IMR-90 (cell line): ENCODE measurements at regions not wholly inside any gene's neighbourhood (a gene's known extent, or its start where the extent isn't known, plus 50 kb on each side); places are given as distances from the start of the nearest gene placed in this dataset.

ENCODE experiments used
- ATAC-seq: fragments of 200-7000 bp; cut with Tn5 transposase; 2 replicates; pipeline ENCODE4 v1.9.1; 2020; ENCODE audit warnings: low read depth, mild to moderate bottlenecking, moderate library complexity
- BruUV-seq: library from RNA; stranded (reverse); fragments of 400-500 nt; replicated peaks from 2 replicates; lab custom pipeline; 2021; lab: Mats Ljungman, UMichigan
- CTCF ChIA-PET: fragments of 300-600 bp; formaldehyde crosslinking; extraction: SDS; loops from one replicate; lab custom pipeline; 2021; ENCODE audit warnings: antibody characterized with exemption; lab: Yijun Ruan, JAX
- POLR2A ChIA-PET: fragments of 300-600 bp; sonication (Branson Sonifier 250); formaldehyde crosslinking; loops from one replicate; lab custom pipeline; 2022; ENCODE audit warnings: antibody characterized with exemption; ENCODE audit not compliant: unreplicated experiment; lab: Charles Lee
- DNase-seq: peaks from one replicate; pipeline ENCODE4 v3.0.0; 2013
- H2AFZ ChIP-seq: replicated peaks from 2 replicates; pipeline ENCODE3; 2013; ENCODE audit warnings: low read length, mild to moderate bottlenecking; ENCODE audit not compliant: poor library complexity
- H2AK5ac ChIP-seq: 2 replicates; pipeline ENCODE4 v1.6.1; 2013; ENCODE audit warnings: low read depth, low read length, inconsistent platforms
- H2AK9ac ChIP-seq: replicated peaks from 2 replicates; pipeline ENCODE3; 2013; ENCODE audit warnings: mild to moderate bottlenecking, low read depth, low read length, moderate library complexity; ENCODE audit not compliant: poor library complexity
- H2BK120ac ChIP-seq: 2 replicates; pipeline ENCODE4 v1.6.1; 2013; ENCODE audit warnings: low read depth, low read length, inconsistent platforms
- H2BK15ac ChIP-seq: 3 replicates; pipeline ENCODE4 v1.6.1; 2013; ENCODE audit warnings: low read depth, low read length, inconsistent platforms
- H2BK20ac ChIP-seq: 2 replicates; pipeline ENCODE4 v1.6.1; 2013; ENCODE audit warnings: low read depth, mild to moderate bottlenecking, inconsistent platforms, low read length, moderate library complexity
- H2BK5ac ChIP-seq: 2 replicates; pipeline ENCODE4 v1.6.1; 2013; ENCODE audit warnings: mild to moderate bottlenecking, low read depth, low read length, inconsistent platforms; ENCODE audit not compliant: poor library complexity, severe bottlenecking
- H3K14ac ChIP-seq: replicated peaks from 2 replicates; pipeline ENCODE4 v1.6.1; 2013; ENCODE audit warnings: low read depth, low read length, inconsistent platforms
- H3K18ac ChIP-seq: 2 replicates; pipeline ENCODE4 v1.6.1; 2013; ENCODE audit warnings: low read depth, low read length, control low read depth
- H3K23ac ChIP-seq: 2 replicates; pipeline ENCODE4 v1.6.1; 2013; ENCODE audit warnings: low read depth, low read length, inconsistent platforms
- H3K27ac ChIP-seq: 2 replicates; pipeline ENCODE4 v1.5.1; 2013; ENCODE audit warnings: mild to moderate bottlenecking, control low read depth, low read length; ENCODE audit not compliant: insufficient read depth
- H3K27me3 ChIP-seq: 2 replicates; pipeline ENCODE4 v1.6.1; 2013; ENCODE audit warnings: low read length; ENCODE audit not compliant: control insufficient read depth, insufficient read depth
- H3K36me3 ChIP-seq: 2 replicates; pipeline ENCODE4 v1.6.1; 2013; ENCODE audit warnings: low read length, mixed read lengths; ENCODE audit not compliant: control insufficient read depth, insufficient read depth
- H3K4ac ChIP-seq: 2 replicates; pipeline ENCODE4 v1.6.1; 2013; ENCODE audit warnings: low read depth, low read length, inconsistent platforms
- H3K4me1 ChIP-seq: 2 replicates; pipeline ENCODE4 v1.6.1; 2013; ENCODE audit warnings: low read length, mixed read lengths; ENCODE audit not compliant: control insufficient read depth, insufficient read depth
- H3K4me2 ChIP-seq: 2 replicates; pipeline ENCODE4 v1.6.1; 2013; ENCODE audit warnings: low read depth, mild to moderate bottlenecking, control low read depth, low read length, moderate library complexity
- H3K4me3 ChIP-seq: 2 replicates; pipeline ENCODE4 v1.5.1; 2013; ENCODE audit warnings: low read depth, mild to moderate bottlenecking, control low read depth, low read length, moderate library complexity; ENCODE audit not compliant: insufficient read depth
- H3K56ac ChIP-seq: 2 replicates; pipeline ENCODE4 v1.6.1; 2013; ENCODE audit warnings: low read length, inconsistent platforms; ENCODE audit not compliant: insufficient read depth; ENCODE audit errors: extremely low read depth
- H3K79me1 ChIP-seq, 2 experiments: 2 replicates each; pipeline ENCODE4 v1.6.1; 2013; ENCODE audit warnings: low read length in 2 of 2, inconsistent platforms in 1 of 2, low read depth in 1 of 2
- H3K9ac ChIP-seq: 2 replicates; pipeline ENCODE4 v1.6.1; 2013; ENCODE audit warnings: low read depth, low read length, control low read depth
- H3K9me1 ChIP-seq: 2 replicates; pipeline ENCODE4 v1.6.1; 2013; ENCODE audit warnings: low read length, inconsistent platforms; ENCODE audit not compliant: insufficient read depth
- H3K9me3 ChIP-seq: 2 replicates; pipeline ENCODE4 v1.6.1; 2013; ENCODE audit warnings: low read length; ENCODE audit not compliant: control insufficient read depth, insufficient read depth
- H4K20me1 ChIP-seq: 2 replicates; pipeline ENCODE4 v1.6.1; 2013; ENCODE audit warnings: low read length, inconsistent platforms; ENCODE audit not compliant: insufficient read depth
- H4K5ac ChIP-seq: 2 replicates; pipeline ENCODE4 v1.6.1; 2013; ENCODE audit warnings: mild to moderate bottlenecking, low read depth, low read length, control low read depth
- H4K8ac ChIP-seq, 2 experiments: 2 replicates each; pipeline ENCODE4 v1.6.1; 2013; ENCODE audit warnings: low read depth in 2 of 2, low read length in 2 of 2, control low read depth in 1 of 2, inconsistent platforms in 1 of 2
- H4K91ac ChIP-seq: 2 replicates; pipeline ENCODE4 v1.6.1; 2013; ENCODE audit warnings: low read depth, low read length, inconsistent platforms; ENCODE audit not compliant: insufficient read depth
- BHLHE40 ChIP-seq: fragments of 150-350 bp; IDR thresholded peaks from 2 replicates; pipeline ENCODE4 v1.6.1; 2016; ENCODE audit warnings: mild to moderate bottlenecking, low read depth, low read length
- CEBPB ChIP-seq: IDR thresholded peaks from 2 replicates; pipeline ENCODE4 v1.6.1; 2012; ENCODE audit warnings: low read depth, low read length, improper control_type of control experiment
- CHD1 ChIP-seq: IDR thresholded peaks from 2 replicates; pipeline ENCODE4 v1.6.1; 2012; ENCODE audit warnings: low read depth, low read length, improper control_type of control experiment
- ELK1 ChIP-seq: fragments of 150-350 bp; IDR thresholded peaks from 2 replicates; pipeline ENCODE4 v1.6.1; 2016; ENCODE audit warnings: low read depth, mild to moderate bottlenecking, low read length, moderate library complexity, borderline replicate concordance
- FOS ChIP-seq: fragments of 150-350 bp; IDR thresholded peaks from 2 replicates; pipeline ENCODE4 v1.6.1; 2016; ENCODE audit warnings: low read depth, low read length
- MAFK ChIP-seq: IDR thresholded peaks from 2 replicates; pipeline ENCODE4 v1.6.1; 2012; ENCODE audit warnings: low read depth, low read length, improper control_type of control experiment
- MAZ ChIP-seq: IDR thresholded peaks from 2 replicates; pipeline ENCODE4 v1.6.1; 2012; ENCODE audit warnings: low read depth, mild to moderate bottlenecking, low read length, improper control_type of control experiment, moderate library complexity, borderline replicate concordance
- MXI1 ChIP-seq: IDR thresholded peaks from 2 replicates; pipeline ENCODE4 v1.6.1; 2012; ENCODE audit warnings: low read depth, mild to moderate bottlenecking, low read length, moderate library complexity, borderline replicate concordance
- NFE2L2 ChIP-seq: fragments of 150-350 bp; IDR thresholded peaks from 2 replicates; pipeline ENCODE4 v1.6.1; 2016; ENCODE audit warnings: low read depth, mild to moderate bottlenecking, low read length
- POLR2A ChIP-seq: IDR thresholded peaks from 2 replicates; pipeline ENCODE4 v1.6.1; 2012; ENCODE audit warnings: mild to moderate bottlenecking, low read depth, low read length
- RAD21 ChIP-seq: IDR thresholded peaks from 2 replicates; pipeline ENCODE4 v1.6.1; 2012; ENCODE audit warnings: low read length, improper control_type of control experiment
- RCOR1 ChIP-seq: IDR thresholded peaks from 2 replicates; pipeline ENCODE4 v1.6.1; 2012; ENCODE audit warnings: mild to moderate bottlenecking, low read length, improper control_type of control experiment; ENCODE audit not compliant: insufficient replicate concordance
- RFX5 ChIP-seq: IDR thresholded peaks from 2 replicates; pipeline ENCODE4 v1.8.0; 2012; ENCODE audit warnings: low read depth, mild to moderate bottlenecking, low read length, moderate library complexity
- SMC3 ChIP-seq: fragments of 150-350 bp; IDR thresholded peaks from 2 replicates; pipeline ENCODE4 v1.6.1; 2016; ENCODE audit warnings: low read depth, mild to moderate bottlenecking, antibody characterized with exemption, low read length, moderate library complexity
- USF2 ChIP-seq: fragments of 150-350 bp; IDR thresholded peaks from 2 replicates; pipeline ENCODE4 v1.6.1; 2017; ENCODE audit warnings: mild to moderate bottlenecking, antibody characterized with exemption, low read length, low read depth
- WGBS, 2 experiments: methylation state at CpG; one replicate each; pipeline versions ENCODE4 v1.1.5 to v1.1.7; 2013; ENCODE audit warnings: missing lambda C conversion rate in 2 of 2; ENCODE audit not compliant: insufficient read length in 1 of 2; ENCODE audit errors: extremely low coverage in 2 of 2; 5-methylcytosine and 5-hydroxymethylcytosine counted together
- dilution Hi-C: fragments of 300-500 bp; cut with HindIII; formaldehyde crosslinking; loops from one replicate; pipeline ENCODE4 v1.14.3; 2018; ENCODE audit warnings: low sequenced_read_pairs; ENCODE audit not compliant: unreplicated experiment
- in situ Hi-C: fragments of 300-500 bp; cut with MboI; formaldehyde crosslinking; loops from 3 replicates; pipeline ENCODE4 v1.14.3; 2019; ENCODE audit warnings: low sequenced_read_pairs, inconsistent platforms, mixed read lengths
- intact Hi-C: fragments of 100-400 bp; cut with micrococcal nuclease; formaldehyde crosslinking; loops from 2 replicates; pipeline ENCODE4 v1.10.0; 2022
- TF ChIP-seq, protein P1 (sequence below): conservative IDR thresholded peaks from 2 replicates; pipeline ENCODE4 v1.5.1; 2012; ENCODE audit warnings: mild to moderate bottlenecking, low read depth, low read length, improper control_type of control experiment

DNA sequence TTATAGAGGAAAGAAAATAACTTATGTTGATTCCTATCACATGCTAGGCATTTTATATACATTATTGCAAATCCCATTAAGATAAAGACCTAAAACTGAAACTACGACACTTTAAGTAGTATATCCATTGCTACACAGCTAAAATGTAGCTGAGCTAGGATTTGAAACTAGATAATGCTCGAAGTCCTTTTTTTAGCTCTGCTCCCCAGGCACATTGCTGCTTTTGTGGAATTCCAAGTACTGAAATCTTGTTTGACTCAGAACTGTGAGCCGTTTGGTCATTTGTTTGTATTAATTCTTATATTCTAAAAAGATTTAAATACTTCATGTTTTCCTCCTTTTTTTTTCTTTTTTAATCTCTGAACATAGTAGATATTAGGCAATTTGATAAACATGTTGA is 644.8 kb downstream of the HACE1 start:
- H4K91ac ChIP-seq = no peak overlapping the region
- no peak for DNase-seq
- H2BK120ac ChIP-seq = no peak overlapping the region
- no peaks in the 10 kb centered on the region for H3K9me1 ChIP-seq
- no peaks in the 10 kb centered on the region for H3K27me3 ChIP-seq
- no peak overlapping the region for H4K5ac ChIP-seq
- H3K4me1 ChIP-seq = no peaks in the 10 kb centered on the region
- ATAC-seq = no peak
- H3K4ac ChIP-seq = no peak overlapping the region
- no peak overlapping the region for H3K4me2 ChIP-seq
- ChIA-PET CTCF (no interaction called here), POLR2A (no interaction called here)
- dilution Hi-C loops = no loop called here
- H2BK5ac ChIP-seq = no peak overlapping the region
- no peak overlapping the region for H3K18ac ChIP-seq
- no peak overlapping the region for H3K56ac ChIP-seq
- H3K36me3 ChIP-seq = no peaks in the 10 kb centered on the region
- no peak overlapping the region for H2AK9ac ChIP-seq
- H2BK15ac ChIP-seq = no peak overlapping the region
- no peaks in the 10 kb centered on the region; the same call in 1 of the 2 replicates for H3K9me3 ChIP-seq
- intact Hi-C loops = no loop called here
- H4K8ac ChIP-seq = no peak overlapping the region
- TF ChIP-seq, protein P1, sequence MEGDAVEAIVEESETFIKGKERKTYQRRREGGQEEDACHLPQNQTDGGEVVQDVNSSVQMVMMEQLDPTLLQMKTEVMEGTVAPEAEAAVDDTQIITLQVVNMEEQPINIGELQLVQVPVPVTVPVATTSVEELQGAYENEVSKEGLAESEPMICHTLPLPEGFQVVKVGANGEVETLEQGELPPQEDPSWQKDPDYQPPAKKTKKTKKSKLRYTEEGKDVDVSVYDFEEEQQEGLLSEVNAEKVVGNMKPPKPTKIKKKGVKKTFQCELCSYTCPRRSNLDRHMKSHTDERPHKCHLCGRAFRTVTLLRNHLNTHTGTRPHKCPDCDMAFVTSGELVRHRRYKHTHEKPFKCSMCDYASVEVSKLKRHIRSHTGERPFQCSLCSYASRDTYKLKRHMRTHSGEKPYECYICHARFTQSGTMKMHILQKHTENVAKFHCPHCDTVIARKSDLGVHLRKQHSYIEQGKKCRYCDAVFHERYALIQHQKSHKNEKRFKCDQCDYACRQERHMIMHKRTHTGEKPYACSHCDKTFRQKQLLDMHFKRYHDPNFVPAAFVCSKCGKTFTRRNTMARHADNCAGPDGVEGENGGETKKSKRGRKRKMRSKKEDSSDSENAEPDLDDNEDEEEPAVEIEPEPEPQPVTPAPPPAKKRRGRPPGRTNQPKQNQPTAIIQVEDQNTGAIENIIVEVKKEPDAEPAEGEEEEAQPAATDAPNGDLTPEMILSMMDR = no peak
- no peak for TF ChIP-seq RFX5
- no peak for TF ChIP-seq BHLHE40
- no peak for TF ChIP-seq USF2
- no peak for TF ChIP-seq MAZ
- no peak for TF ChIP-seq FOS
- TF ChIP-seq SMC3 = no peak
- TF ChIP-seq MAFK = no peak
- TF ChIP-seq MXI1 = no peak
- TF ChIP-seq NFE2L2 = no peak
- no peak for TF ChIP-seq ELK1
- TF ChIP-seq POLR2A = no peak
- TF ChIP-seq RAD21 = no peak
- no peak for TF ChIP-seq CEBPB
- TF ChIP-seq RCOR1 = no peak
- no peak for TF ChIP-seq CHD1
- no peak overlapping the region for H3K14ac ChIP-seq
- H2BK20ac ChIP-seq = no peak overlapping the region
- no peak overlapping the region for H3K23ac ChIP-seq
- WGBS, 2 experiments = no CpG with 5 or more reads among the region's 3 CpGs
- H3K9ac ChIP-seq = no peak overlapping the region
- no peak overlapping the region for H3K27ac ChIP-seq
- H2AK5ac ChIP-seq = no peak overlapping the region
- H4K20me1 ChIP-seq = no peaks in the 10 kb centered on the region
- BruUV-seq = no TSS peak
- H3K79me1 ChIP-seq = no peaks in the 10 kb centered on the region
- no peak overlapping the region for H3K4me3 ChIP-seq
- H2AFZ ChIP-seq = no peak overlapping the region
- in situ Hi-C loops = no loop called here
